Activated T-cell treated with anti-CD3 and anti-CD28 coated beads, Interleukin-2, amount 50 U/mL, for 72 hours (primary cell): ENCODE measurements at regions not wholly inside any gene's neighbourhood (a gene's known extent, or its start where the extent isn't known, plus 50 kb on each side); places are given as distances from the start of the nearest gene placed in this dataset.

ENCODE experiments used
- ATAC-seq, 2 donors: fragments of 150-1000 bp; cut with Tn5 transposase; replicated peaks in 1 of 2; 2 replicates each; pipeline ENCODE4 v1.10.0; 2021; ENCODE audit warnings: moderate library complexity in 2 of 2, mild to moderate bottlenecking in 1 of 2
- DNase-seq, 2 donors: peaks; one replicate each; pipeline ENCODE4 v3.0.0; 2021 to 2022; ENCODE audit warnings: mixed read lengths in 1 of 2
- H3K27ac Mint-ChIP-seq: one replicate; pipeline ENCODE4 v1.8.0; 2022; ENCODE audit warnings: mild to moderate bottlenecking, moderate library complexity, mixed read lengths
- H3K27me3 Mint-ChIP-seq: one replicate; pipeline ENCODE4 v1.8.0; 2022; ENCODE audit warnings: low read depth, mixed read lengths
- H3K36me3 Mint-ChIP-seq, 2 donors: one replicate each; pipeline ENCODE4 v1.8.0; 2022; ENCODE audit warnings: mixed read lengths in 2 of 2, mild to moderate bottlenecking in 1 of 2; ENCODE audit not compliant: insufficient read depth in 2 of 2
- H3K4me1 Mint-ChIP-seq: one replicate; pipeline ENCODE4 v1.8.0; 2022; ENCODE audit warnings: low read depth, mixed read lengths
- H3K4me3 Mint-ChIP-seq, 2 donors: one replicate each; pipeline ENCODE4 v1.8.0; 2022; ENCODE audit warnings: mild to moderate bottlenecking in 2 of 2, mixed read lengths in 2 of 2, moderate library complexity in 2 of 2
- H3K9me3 Mint-ChIP-seq, 2 donors: one replicate each; pipeline ENCODE4 v1.8.0; 2022; ENCODE audit warnings: mixed read lengths in 2 of 2

DNA sequence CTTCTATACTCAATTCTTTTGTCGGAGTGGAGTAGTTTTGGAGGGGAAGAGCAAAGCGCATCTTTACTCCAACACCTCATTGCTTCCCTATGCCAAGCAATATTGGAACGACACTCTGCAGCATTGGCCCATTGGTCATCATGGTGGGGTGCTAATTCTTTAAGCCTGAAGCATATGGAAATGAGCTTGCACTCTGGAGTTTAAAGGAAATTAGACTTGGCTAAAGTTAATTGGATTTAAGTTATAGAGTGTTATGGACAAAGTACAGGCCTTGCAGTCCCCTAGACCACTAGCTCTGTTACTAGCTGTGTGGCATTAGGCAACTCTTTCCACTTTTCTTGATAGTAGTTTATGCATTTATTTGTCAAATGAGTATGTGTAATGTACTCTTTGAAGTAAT, 568.3 kb upstream of the TENM4 start:
- Mint-ChIP-seq H3K4me3 (no peak overlapping the region), H3K36me3 (no peaks in the 10 kb centered on the region), H3K4me1 (no peaks in the 10 kb centered on the region), H3K27ac (no peak overlapping the region), H3K9me3 (peaks cover 5 to 6% of the 10 kb centered on the region in 2 donors), H3K27me3 (no peaks in the 10 kb centered on the region)
- ATAC-seq (no peak), DNase-seq (no peak)

DNA sequence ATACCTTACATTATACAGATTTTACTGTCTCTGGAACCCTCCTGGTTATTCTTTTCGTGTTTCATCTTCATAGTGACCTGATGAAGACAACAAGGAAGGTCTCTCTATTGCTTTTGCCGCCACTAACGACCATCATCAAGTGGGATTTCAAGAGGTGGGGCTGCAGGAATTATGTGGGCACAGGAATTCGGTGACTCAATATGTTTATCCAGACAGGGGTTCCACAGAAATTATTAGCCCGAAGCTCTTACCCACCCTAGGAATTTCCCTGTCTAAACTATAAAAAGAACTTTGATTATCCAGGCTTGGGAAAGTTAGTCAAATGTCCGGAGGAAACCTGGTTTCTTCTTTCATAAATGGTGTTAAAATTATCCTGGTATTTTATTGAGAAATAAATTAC, 566.8 kb upstream of the TENM4 start:
- Mint-ChIP-seq H3K9me3 (peaks cover 5 to 6% of the 10 kb centered on the region in 2 donors), H3K36me3 (no peaks in the 10 kb centered on the region), H3K27ac (no peak overlapping the region), H3K4me1 (no peaks in the 10 kb centered on the region), H3K27me3 (no peaks in the 10 kb centered on the region), H3K4me3 (no peak overlapping the region)
- DNase-seq (no peak), ATAC-seq (no peak)

DNA sequence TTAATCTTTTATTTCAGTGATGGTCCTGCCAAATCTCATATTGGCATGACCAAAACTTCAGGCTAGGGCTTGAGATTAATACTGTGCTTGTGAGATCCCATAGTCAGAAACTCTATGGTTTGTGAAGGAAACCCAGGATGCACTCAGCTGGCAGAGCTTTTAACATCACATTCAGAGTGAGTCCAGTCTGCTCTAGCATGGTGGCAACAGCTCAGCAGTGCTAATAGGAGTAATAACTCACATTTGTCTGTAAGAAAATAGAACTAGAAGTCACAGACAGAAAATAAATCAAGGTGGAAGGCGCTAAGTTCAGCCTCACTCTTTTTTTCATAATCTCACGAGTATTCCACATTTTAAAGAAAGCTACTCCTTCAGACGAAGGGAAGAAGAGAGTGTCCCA, 549.3 kb upstream of the TENM4 start:
- Mint-ChIP-seq H3K9me3 (peaks cover 6 to 7% of the 10 kb centered on the region in 2 donors), H3K27me3 (no peaks in the 10 kb centered on the region), H3K4me1 (no peaks in the 10 kb centered on the region), H3K36me3 (no peaks in the 10 kb centered on the region), H3K27ac (no peak overlapping the region), H3K4me3 (no peak overlapping the region)
- ATAC-seq (no peak), DNase-seq (no peak)

DNA sequence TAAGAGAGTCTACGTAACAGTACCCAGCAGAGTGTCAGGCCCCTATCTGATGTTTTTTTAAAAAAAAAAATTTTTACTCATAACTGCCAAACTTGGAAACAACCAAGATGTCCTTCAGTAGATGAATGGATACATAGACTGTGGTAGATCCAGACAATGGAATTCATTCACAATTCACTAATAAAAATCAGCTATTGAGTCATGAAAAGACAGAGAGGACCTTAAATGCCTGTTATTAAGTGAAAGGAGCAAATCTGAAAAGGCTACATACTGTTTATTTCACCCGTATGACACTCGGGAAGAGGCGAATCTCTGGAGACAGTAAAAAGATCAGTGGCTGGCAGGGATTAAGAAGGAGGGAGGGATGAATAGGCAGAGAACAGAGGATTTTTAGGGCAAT, 541.4 kb upstream of the TENM4 start:
- ATAC-seq (no peak), DNase-seq (no peak)
- Mint-ChIP-seq H3K27ac (no peak overlapping the region), H3K27me3 (no peaks in the 10 kb centered on the region), H3K9me3 (peaks cover 2 to 8% of the 10 kb centered on the region in 2 donors), H3K4me3 (no peak overlapping the region), H3K36me3 (no peaks in the 10 kb centered on the region), H3K4me1 (no peaks in the 10 kb centered on the region)

DNA sequence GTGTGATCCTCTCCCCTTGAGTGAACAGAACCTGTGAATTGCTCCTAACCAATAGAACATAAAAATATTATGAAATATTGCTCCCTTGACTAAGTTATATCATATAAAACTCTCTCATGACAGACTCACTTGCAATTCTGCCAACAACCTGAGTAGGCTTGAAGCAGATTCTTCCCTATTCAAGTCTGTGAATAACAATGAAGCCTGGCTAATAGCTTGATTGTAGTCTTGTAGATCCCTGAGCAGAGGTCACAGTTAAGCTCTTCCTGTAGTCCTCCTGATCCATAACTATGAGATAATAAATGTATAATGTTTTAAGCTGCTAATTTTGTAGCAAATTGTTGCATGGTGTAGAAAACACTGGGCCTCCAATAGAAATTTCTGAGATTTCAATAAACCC, 540.1 kb upstream of the TENM4 start:
- no peak overlapping the region for H3K4me3 Mint-ChIP-seq
- no peak overlapping the region for H3K27ac Mint-ChIP-seq
- H3K4me1 Mint-ChIP-seq: no peaks in the 10 kb centered on the region
- no peaks in the 10 kb centered on the region for H3K36me3 Mint-ChIP-seq
- no peaks in the 10 kb centered on the region for H3K27me3 Mint-ChIP-seq
- H3K9me3 Mint-ChIP-seq: peaks cover 0 to 7% of the 10 kb centered on the region in 2 donors
- DNase-seq (no peak), ATAC-seq (no peak)

DNA sequence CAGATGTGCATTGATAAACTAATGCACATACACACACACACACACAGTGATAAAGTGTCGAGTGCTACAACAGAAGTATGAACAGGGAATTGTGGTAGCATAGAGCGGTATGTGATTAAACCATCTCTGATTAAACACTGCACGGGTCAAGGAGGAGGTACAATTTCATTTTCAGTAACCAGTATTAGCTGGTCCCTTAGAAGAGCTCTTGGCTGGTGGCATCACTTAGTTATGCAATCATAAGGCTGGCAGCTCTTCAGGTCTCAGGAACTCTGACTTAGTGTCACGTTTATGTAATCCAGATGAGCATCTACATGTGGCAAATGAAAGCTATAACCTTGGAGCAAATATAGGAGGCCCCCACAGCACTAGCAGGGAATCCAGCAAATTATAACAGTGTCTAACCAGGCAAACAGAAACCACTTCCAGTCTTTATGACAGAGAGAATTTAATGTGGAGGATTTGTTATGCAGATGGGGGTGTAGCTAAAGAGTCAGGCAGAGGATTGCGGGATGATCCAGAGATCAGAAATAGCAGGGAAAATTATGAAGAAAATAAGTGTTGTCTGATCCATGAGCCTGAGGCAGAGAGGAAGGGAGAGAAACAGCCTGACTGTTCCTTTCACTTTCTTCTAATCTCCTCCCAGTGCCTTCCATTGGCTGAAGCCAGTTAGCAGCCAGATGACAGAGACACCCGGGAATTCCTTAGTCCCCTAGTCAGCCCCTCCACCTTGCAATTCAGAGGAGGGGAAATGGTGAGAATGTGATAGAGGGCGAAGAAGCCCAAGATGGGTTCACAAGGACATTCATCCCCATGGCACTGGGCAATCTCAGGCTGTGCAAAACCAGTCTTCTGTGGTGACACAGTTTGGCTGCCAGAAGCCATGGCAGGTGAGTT, 533.1 kb upstream of the TENM4 start:
- Mint-ChIP-seq H3K27ac (no peak overlapping the region), H3K27me3 (no peaks in the 10 kb centered on the region), H3K4me3 (no peak overlapping the region), H3K4me1 (no peaks in the 10 kb centered on the region), H3K36me3 (no peaks in the 10 kb centered on the region), H3K9me3 (peaks cover 0 to 3% of the 10 kb centered on the region in 2 donors)
- ATAC-seq (no peak), DNase-seq (no peak)

DNA sequence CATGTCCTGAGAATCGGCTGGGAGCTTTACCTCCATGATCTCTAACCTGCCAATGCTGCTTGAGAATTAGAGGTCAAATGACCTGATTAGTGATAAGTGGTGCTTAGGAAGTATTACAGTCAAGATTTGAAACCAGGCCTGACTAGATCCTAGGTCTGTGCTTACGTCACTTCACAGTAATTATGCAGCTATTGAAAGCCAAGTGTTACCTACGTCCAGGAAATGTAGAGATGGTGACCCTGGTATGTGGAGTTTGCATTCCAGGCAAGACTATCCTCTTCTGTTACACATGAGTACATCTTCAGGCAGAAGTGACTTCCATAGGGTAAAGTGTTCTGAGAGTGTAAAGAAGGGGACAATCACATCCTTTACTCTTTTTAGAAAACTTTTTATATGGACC, 530.4 kb upstream of the TENM4 start:
- Mint-ChIP-seq H3K9me3 (peaks cover 0 to 6% of the 10 kb centered on the region in 2 donors), H3K27ac (no peak overlapping the region), H3K4me1 (no peaks in the 10 kb centered on the region), H3K27me3 (no peaks in the 10 kb centered on the region), H3K36me3 (no peaks in the 10 kb centered on the region), H3K4me3 (no peak overlapping the region)
- no peak for DNase-seq
- ATAC-seq: no peak

DNA sequence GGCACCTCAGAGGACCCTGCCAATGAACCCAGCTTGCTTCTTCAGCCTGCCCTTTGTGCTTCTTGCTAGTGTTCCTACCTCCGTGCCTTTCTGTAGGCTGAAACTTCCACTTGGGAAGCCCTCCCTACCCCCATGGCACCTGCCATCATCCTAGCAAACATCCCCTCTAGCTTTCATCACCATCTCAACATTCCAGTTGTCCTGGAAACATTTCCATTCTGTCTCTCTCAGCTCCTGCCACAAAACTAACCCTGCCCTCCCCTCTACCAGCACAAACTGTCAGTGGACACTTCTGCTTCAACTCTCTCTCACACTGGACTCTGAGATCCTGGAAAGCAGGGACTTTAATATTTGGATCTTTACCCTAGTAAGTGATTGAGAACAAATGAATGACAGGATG, 525.8 kb upstream of the TENM4 start:
- Mint-ChIP-seq H3K4me1 (no peaks in the 10 kb centered on the region), H3K36me3 (no peaks in the 10 kb centered on the region), H3K9me3 (peaks cover 5 to 8% of the 10 kb centered on the region in 2 donors), H3K27ac (no peak overlapping the region), H3K4me3 (no peak overlapping the region), H3K27me3 (no peaks in the 10 kb centered on the region)
- DNase-seq: no peak
- ATAC-seq: no peak

DNA sequence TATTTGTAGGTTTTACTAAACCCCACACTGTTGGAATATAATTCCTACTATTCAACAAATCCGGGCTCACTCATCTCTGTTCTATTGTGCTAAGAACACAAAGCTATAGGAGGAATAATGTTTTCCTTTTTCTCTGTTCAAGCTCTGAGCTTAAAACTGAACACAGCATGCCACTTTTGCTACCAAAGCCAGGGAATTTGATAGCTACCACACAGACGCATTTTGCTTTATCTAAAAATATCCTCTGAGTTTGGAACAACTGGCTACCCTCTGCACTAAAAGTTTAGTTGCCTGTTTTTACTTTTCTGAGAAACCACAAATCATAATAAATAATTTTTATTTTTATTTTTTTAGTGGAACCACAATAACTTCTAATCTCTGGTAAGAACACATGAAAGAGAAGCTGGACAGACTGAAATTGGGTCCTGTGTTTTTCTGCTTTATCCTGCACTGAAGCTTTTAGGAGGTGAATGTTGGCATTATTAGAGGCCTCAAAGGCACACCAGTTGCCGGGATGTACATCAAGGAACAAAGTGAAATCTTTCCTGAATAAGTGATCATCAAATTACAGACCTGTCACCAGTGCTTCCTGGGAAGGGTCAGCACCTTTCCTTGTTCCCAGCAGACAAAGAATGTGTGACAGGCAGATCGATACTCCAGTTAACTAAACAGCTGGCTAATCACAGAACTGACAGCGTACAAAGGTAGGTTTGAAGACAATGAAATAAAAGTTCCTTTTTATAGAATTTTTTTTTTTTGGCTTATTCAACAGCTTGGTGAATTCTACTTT, 523.2 kb upstream of the TENM4 start:
- Mint-ChIP-seq H3K27me3 (no peaks in the 10 kb centered on the region), H3K27ac (no peak overlapping the region), H3K36me3 (no peaks in the 10 kb centered on the region), H3K4me1 (no peaks in the 10 kb centered on the region), H3K4me3 (no peak overlapping the region), H3K9me3 (peaks cover 11 to 14% of the 10 kb centered on the region in 2 donors)
- DNase-seq: no peak
- ATAC-seq: no peak

DNA sequence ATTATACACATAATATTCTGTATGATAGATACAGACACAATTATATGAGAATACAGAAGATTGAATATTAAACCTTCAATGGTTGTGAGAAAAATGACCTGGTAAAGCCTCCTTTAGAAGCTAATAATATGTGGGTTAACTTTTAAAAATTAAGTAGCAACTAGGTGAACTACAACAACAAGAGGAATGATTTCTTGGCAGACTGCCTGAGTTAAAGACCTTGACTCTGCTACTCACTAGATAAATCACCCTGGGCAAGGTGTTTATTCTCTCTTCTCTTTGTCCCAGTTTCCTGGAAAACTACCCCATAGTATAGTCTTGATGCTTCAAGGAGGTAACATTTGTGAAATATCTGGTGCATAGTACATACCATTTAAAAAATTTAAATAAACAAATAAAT, 519.6 kb upstream of the TENM4 start:
- DNase-seq (no peak), ATAC-seq (no peak)
- Mint-ChIP-seq H3K9me3 (peaks cover 9 to 21% of the 10 kb centered on the region in 2 donors), H3K27me3 (no peaks in the 10 kb centered on the region), H3K4me1 (no peaks in the 10 kb centered on the region), H3K36me3 (no peaks in the 10 kb centered on the region), H3K4me3 (no peak overlapping the region), H3K27ac (no peak overlapping the region)

DNA sequence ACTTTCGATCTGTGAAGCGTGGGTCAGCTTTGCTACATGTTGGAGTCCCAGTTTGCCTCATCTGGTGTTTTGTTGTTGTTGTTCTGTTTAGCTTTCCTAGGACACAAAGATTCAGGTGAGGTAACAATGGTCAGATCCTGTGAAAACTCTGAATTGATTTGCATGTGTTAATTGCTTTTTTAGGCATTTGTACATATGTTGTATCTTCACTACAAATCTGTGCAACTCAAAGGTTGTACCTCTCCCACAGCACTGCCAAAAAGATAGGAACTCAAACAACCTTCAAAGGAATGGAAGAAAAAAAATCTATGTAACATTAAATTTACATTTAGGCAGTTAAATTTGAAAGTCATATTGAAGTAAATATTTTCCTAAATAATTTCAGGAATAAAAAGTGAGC, 518.5 kb upstream of the TENM4 start:
- Mint-ChIP-seq H3K4me1 (no peaks in the 10 kb centered on the region), H3K9me3 (peaks cover 13 to 21% of the 10 kb centered on the region in 2 donors), H3K27me3 (no peaks in the 10 kb centered on the region), H3K27ac (no peak overlapping the region), H3K36me3 (no peaks in the 10 kb centered on the region), H3K4me3 (no peak overlapping the region)
- DNase-seq (no peak), ATAC-seq (no peak)

DNA sequence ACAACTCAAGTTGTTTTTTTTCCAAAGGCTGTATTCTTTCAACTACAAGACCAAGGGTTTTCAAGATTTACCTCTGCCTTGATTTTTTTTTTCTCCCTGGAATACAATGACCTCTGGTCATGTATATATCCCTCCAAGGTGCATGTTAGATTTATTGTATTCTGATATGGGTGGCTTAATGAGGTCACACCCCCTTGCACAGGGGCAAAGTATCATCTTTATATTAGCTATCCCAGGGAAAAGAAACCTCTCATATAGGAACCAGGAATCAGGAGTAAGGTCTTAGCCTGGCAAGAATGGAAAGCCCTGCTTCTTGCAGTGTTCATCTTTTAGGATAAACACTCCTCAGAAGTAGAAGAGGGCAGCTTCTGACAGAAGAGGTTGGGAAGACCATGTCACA, 516.9 kb upstream of the TENM4 start:
- Mint-ChIP-seq H3K9me3 (peaks cover 13 to 19% of the 10 kb centered on the region in 2 donors), H3K4me3 (no peak overlapping the region), H3K36me3 (no peaks in the 10 kb centered on the region), H3K27me3 (no peaks in the 10 kb centered on the region), H3K27ac (no peak overlapping the region), H3K4me1 (no peaks in the 10 kb centered on the region)
- DNase-seq (no peak), ATAC-seq (no peak)

DNA sequence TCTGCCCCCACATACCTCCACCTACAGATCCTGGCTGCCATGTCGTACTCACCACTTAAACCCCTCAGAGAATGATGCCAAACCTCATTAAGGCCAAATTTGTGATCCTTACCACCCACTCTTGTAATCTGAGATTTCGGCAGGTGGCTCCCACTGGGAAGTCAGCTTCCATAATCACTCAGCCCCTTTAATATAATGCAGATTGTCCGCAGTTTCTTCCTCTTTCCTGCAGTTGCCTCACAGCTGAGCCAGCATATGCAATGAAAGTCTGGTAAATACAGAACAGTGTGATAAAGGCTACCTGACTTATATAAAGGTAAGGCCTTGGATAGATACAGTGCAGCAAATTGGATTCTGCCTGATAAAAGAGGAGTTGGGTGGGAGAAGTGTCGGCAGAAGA, 515.2 kb upstream of the TENM4 start:
- Mint-ChIP-seq H3K27me3 (no peaks in the 10 kb centered on the region), H3K36me3 (no peaks in the 10 kb centered on the region), H3K9me3 (peaks cover 9 to 16% of the 10 kb centered on the region in 2 donors), H3K27ac (no peak overlapping the region), H3K4me3 (no peak overlapping the region), H3K4me1 (no peaks in the 10 kb centered on the region)
- DNase-seq: no peak
- no peak for ATAC-seq
